Neural cell (in vitro differentiated cells): ENCODE measurements at regions not wholly inside any gene's neighbourhood (a gene's known extent, or its start where the extent isn't known, plus 50 kb on each side); places are given as distances from the start of the nearest gene placed in this dataset.

Experiments used
- H2AFZ ChIP-seq: fragments of 200-600, 300-800 bp; sonication (generic), shearing (Covaris generic); 2 replicates; pipeline ENCODE4 v1.6.0; 2014; ENCODE audit warnings: low read depth, mild to moderate bottlenecking, antibody characterized with exemption, low read length, moderate library complexity
- H3F3A ChIP-seq: fragments of 200-600 bp; shearing (Covaris generic); 2 replicates; pipeline ENCODE4 v1.6.1; 2016; ENCODE audit warnings: mild to moderate bottlenecking, moderate library complexity, mixed read lengths, antibody characterized with exemption, low read length; ENCODE audit not compliant: insufficient read depth, poor library complexity, severe bottlenecking
- H3K27ac ChIP-seq: fragments of 200-600, 300-800 bp; sonication (generic), shearing (Covaris generic); 2 replicates; pipeline ENCODE4 v1.5.1; 2014; ENCODE audit warnings: mild to moderate bottlenecking, low read length, moderate library complexity
- H3K27me3 ChIP-seq: fragments of 300-800, 200-600 bp; sonication (generic), shearing (Covaris generic); 2 replicates; pipeline ENCODE4 v1.6.0; 2014; ENCODE audit warnings: mild to moderate bottlenecking, low read depth, low read length, moderate library complexity; ENCODE audit not compliant: insufficient read depth
- H3K36me3 ChIP-seq: fragments of 300-800, 200-600 bp; sonication (generic), shearing (Covaris generic); 2 replicates; pipeline ENCODE4 v1.5.1; 2014; ENCODE audit warnings: mild to moderate bottlenecking, antibody characterized with exemption, low read length, moderate library complexity; ENCODE audit not compliant: insufficient read depth
- H3K4me2 ChIP-seq: fragments of 300-800, 200-600 bp; sonication (generic), shearing (Covaris generic); 2 replicates; pipeline ENCODE4 v1.6.0; 2014; ENCODE audit warnings: mild to moderate bottlenecking, low read length
- H3K4me3 ChIP-seq: fragments of 300-800, 200-600 bp; sonication (generic), shearing (Covaris generic); 2 replicates; pipeline ENCODE4 v1.5.1; 2014; ENCODE audit warnings: mild to moderate bottlenecking, low read length, moderate library complexity
- H3K79me2 ChIP-seq: fragments of 200-600 bp; shearing (Covaris generic); replicated peaks from 2 replicates; pipeline ENCODE4 v1.6.0; 2014; ENCODE audit warnings: mild to moderate bottlenecking, low read length, moderate library complexity; ENCODE audit not compliant: insufficient read depth
- H3K9ac ChIP-seq: fragments of 300-800, 200-600 bp; sonication (generic), shearing (Covaris generic); 2 replicates; pipeline ENCODE4 v1.6.1; 2016; ENCODE audit warnings: mild to moderate bottlenecking, low read length, mixed read lengths
- H3K9me2 ChIP-seq: fragments of 200-600 bp; shearing (Covaris generic); 2 replicates; pipeline ENCODE4 v1.6.1; 2016; ENCODE audit warnings: mild to moderate bottlenecking, low read length, mixed read lengths; ENCODE audit not compliant: insufficient read depth
- H3K9me3 ChIP-seq: fragments of 200-600, 300-800 bp; sonication (generic), shearing (Covaris generic); 2 replicates; pipeline ENCODE4 v1.6.1; 2016; ENCODE audit warnings: mild to moderate bottlenecking, mixed run types, low read length, moderate library complexity, mixed read lengths
- H4K20me1 ChIP-seq: fragments of 200-600 bp; shearing (Covaris generic); 2 replicates; pipeline ENCODE4 v1.6.1; 2016; ENCODE audit warnings: mild to moderate bottlenecking, mixed run types; ENCODE audit not compliant: insufficient read depth
- CTCF ChIP-seq: fragments of 450-650 bp; IDR thresholded peaks from 2 replicates; pipeline ENCODE4 v1.5.1; 2014; ENCODE audit warnings: antibody characterized with exemption, mild to moderate bottlenecking, moderate library complexity; ENCODE audit not compliant: poor library complexity, severe bottlenecking
- EP300 ChIP-seq: fragments of 450-650 bp; conservative IDR thresholded peaks from 2 replicates; pipeline ENCODE4 v1.6.1; 2014; ENCODE audit warnings: antibody characterized with exemption, mild to moderate bottlenecking, moderate library complexity; ENCODE audit not compliant: poor library complexity, severe bottlenecking
- EZH2 ChIP-seq: fragments of 200-600, 300-800 bp; shearing (Covaris generic), sonication (generic); IDR thresholded peaks from 2 replicates; pipeline ENCODE4 v1.6.1; 2014; ENCODE audit warnings: antibody characterized with exemption, low read length, borderline replicate concordance, mild to moderate bottlenecking; ENCODE audit not compliant: insufficient read depth, poor library complexity, severe bottlenecking
- MXI1 ChIP-seq: fragments of 450-650 bp; conservative IDR thresholded peaks from 2 replicates; pipeline ENCODE4 v1.6.1; 2014; ENCODE audit warnings: antibody characterized with exemption, mild to moderate bottlenecking; ENCODE audit not compliant: poor library complexity, severe bottlenecking
- POLR2AphosphoS5 ChIP-seq: IDR thresholded peaks from 2 replicates; pipeline ENCODE4 v1.6.1; 2012
- RAD21 ChIP-seq: fragments of 450-650 bp; conservative IDR thresholded peaks from 2 replicates; pipeline ENCODE4 v1.6.1; 2014; ENCODE audit warnings: antibody characterized with exemption, mild to moderate bottlenecking, moderate library complexity
- REST ChIP-seq: IDR thresholded peaks from 2 replicates; pipeline ENCODE4 v1.6.1; 2012; ENCODE audit warnings: borderline replicate concordance
- SMC3 ChIP-seq: fragments of 450-650 bp; conservative IDR thresholded peaks from 2 replicates; pipeline ENCODE4 v1.6.1; 2014; ENCODE audit warnings: antibody characterized with exemption, mild to moderate bottlenecking, moderate library complexity; ENCODE audit not compliant: poor library complexity
- TAF1 ChIP-seq: IDR thresholded peaks from 2 replicates; pipeline ENCODE4 v1.6.1; 2012; ENCODE audit warnings: low read depth

GRCh38 chr2:142603759-142604158, 273.7 kb upstream of the KYNU start:
- H3K27ac ChIP-seq = no peak overlapping the region
- H3K79me2 ChIP-seq = no peaks in the 10 kb centered on the region
- H3K27me3 ChIP-seq = no peaks in the 10 kb centered on the region
- H2AFZ ChIP-seq = no peak overlapping the region
- H3K36me3 ChIP-seq = no peaks in the 10 kb centered on the region
- no peak overlapping the region for H3K4me3 ChIP-seq
- no peak overlapping the region for H3K4me2 ChIP-seq
- peak; percentile 83 for TF ChIP-seq RAD21
- TF ChIP-seq CTCF = peak; percentile 73
- peak; percentile 74 for TF ChIP-seq SMC3
- no peak for TF ChIP-seq MXI1
- no peak for TF ChIP-seq POLR2AphosphoS5
- no peaks in the 10 kb centered on the region for H3K9me3 ChIP-seq
- peaks cover 4% of the 10 kb centered on the region for H3F3A ChIP-seq
- H3K9ac ChIP-seq = no peak overlapping the region
- H4K20me1 ChIP-seq = no peaks in the 10 kb centered on the region
- no peaks in the 10 kb centered on the region for H3K9me2 ChIP-seq

GRCh38 chr2:142602418-142602989, 275.0 kb upstream of the KYNU start:
- no peak for TF ChIP-seq REST
- no peak for TF ChIP-seq RAD21
- TF ChIP-seq TAF1 = no peak
- no peak for TF ChIP-seq EZH2
- no peak for TF ChIP-seq CTCF
- TF ChIP-seq EP300 = no peak
- TF ChIP-seq MXI1 = no peak
- TF ChIP-seq POLR2AphosphoS5 = no peak
- no peak for TF ChIP-seq SMC3
- Histone ChIP-seq H3K4me3 (no peak overlapping the region), H3K27ac (no peak overlapping the region), H3K36me3 (no peaks in the 10 kb centered on the region), H3K4me2 (no peak overlapping the region), H2AFZ (no peak overlapping the region), H3K79me2 (no peaks in the 10 kb centered on the region), H3F3A (peaks cover 4% of the 10 kb centered on the region), H3K9me3 (no peaks in the 10 kb centered on the region), H4K20me1 (no peaks in the 10 kb centered on the region), H3K27me3 (no peaks in the 10 kb centered on the region), H3K9ac (no peak overlapping the region), H3K9me2 (no peaks in the 10 kb centered on the region)
